ENCODE measurements at regions not wholly inside any gene's neighbourhood (a gene's known extent, or its start where the extent isn't known, plus 50 kb on each side); places are given as distances from the start of the nearest gene placed in this dataset.
A peak's percentile ranks its signal among the peaks of the same experiment; 100 is the strongest.

GRCh38 chr10:43944381-43945093, 295.9 kb upstream of the ZNF32 start:
- ATAC-seq (ENCODE audit: low FRiP score in 2 of 2) (no peak), DNase-seq (peak in 1 of 2 donors; percentile 4)
- Histone ChIP-seq H3K4me3 (no peak overlapping the region), H3K27ac (no peak overlapping the region), H3K9me3 (no peaks in the 10 kb centered on the region), H3K4me1 (peaks cover 0 to 7% (median 2%) of the 10 kb centered on the region in 4 donors), H3K36me3 (no peaks in the 10 kb centered on the region), H3K27me3 (no peaks in the 10 kb centered on the region)
- no peak for TF ChIP-seq CTCF (IDR thresholded peaks at IDR 0.05)
- TF ChIP-seq EP300 (IDR thresholded peaks at IDR 0.05): no peak
- TF ChIP-seq POLR2AphosphoS5 (IDR thresholded peaks at IDR 0.05): no peak
- no peak for TF ChIP-seq POLR2A (IDR thresholded peaks at IDR 0.05)
- WGBS, 2 donors: 47 to 60% methylated on average over 4 to 5 of the region's 5 CpGs

DNA sequence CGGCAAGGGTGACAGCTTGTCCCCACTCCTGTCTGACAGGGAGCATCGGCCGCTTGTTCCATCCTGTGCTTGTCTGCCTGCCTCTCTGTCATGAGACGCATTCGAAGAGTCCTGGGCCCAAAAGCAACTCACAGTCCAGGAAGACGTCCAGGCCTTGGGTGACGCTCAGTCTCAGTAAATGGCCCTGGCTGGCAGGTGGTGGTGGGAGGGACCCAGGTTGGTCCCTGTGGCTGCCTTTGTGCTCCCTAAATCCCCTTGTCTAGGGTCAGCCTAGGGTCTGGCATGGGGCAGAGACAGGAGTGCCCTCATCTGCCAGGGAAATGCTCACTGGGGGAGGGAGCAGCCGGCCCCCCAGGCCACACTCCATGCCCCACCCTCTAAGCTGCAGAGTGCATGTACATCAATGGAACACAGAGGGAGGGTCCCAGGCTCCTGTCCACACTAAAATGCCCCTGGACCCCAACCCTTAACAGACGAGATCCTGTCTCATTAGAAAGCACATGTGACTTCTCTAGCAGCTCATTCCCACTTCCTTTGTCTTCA, 295.2 kb upstream of the ZNF32 start:
- 68 to 71% methylated on average over 8 to 9 of the region's 9 CpGs for WGBS, 2 donors
- peak in 1 of 2 donors; percentile 17 for DNase-seq
- no peak overlapping the region for H3K4me3 ChIP-seq
- no peak overlapping the region for H3K27ac ChIP-seq
- ATAC-seq (ENCODE audit: low FRiP score in 2 of 2): no peak
- H3K36me3 ChIP-seq: no peaks in the 10 kb centered on the region
- peaks cover 0 to 7% (median 2%) of the 10 kb centered on the region in 4 donors for H3K4me1 ChIP-seq
- no peaks in the 10 kb centered on the region for H3K27me3 ChIP-seq
- TF ChIP-seq EP300 (IDR thresholded peaks at IDR 0.05): no peak
- TF ChIP-seq POLR2A (IDR thresholded peaks at IDR 0.05): no peak
- TF ChIP-seq POLR2AphosphoS5 (IDR thresholded peaks at IDR 0.05): no peak
- TF ChIP-seq CTCF (IDR thresholded peaks at IDR 0.05): no peak
- no peaks in the 10 kb centered on the region for H3K9me3 ChIP-seq

GRCh38 chr10:43943119-43943817, 294.6 kb upstream of the ZNF32 start:
- no peaks in the 10 kb centered on the region for H3K36me3 ChIP-seq
- no peaks in the 10 kb centered on the region for H3K9me3 ChIP-seq
- DNase-seq: peak in 1 of 2 donors; percentile 22
- H3K4me3 ChIP-seq: no peak overlapping the region
- no peak for ATAC-seq (ENCODE audit: low FRiP score in 2 of 2)
- H3K27me3 ChIP-seq: no peaks in the 10 kb centered on the region
- peaks cover 0 to 7% (median 2%) of the 10 kb centered on the region in 4 donors for H3K4me1 ChIP-seq
- WGBS, 2 donors: 70 to 76% methylated on average over 11 to 13 of the region's 15 CpGs
- no peak for TF ChIP-seq EP300 (IDR thresholded peaks at IDR 0.05)
- no peak for TF ChIP-seq POLR2AphosphoS5 (IDR thresholded peaks at IDR 0.05)
- no peak for TF ChIP-seq POLR2A (IDR thresholded peaks at IDR 0.05)
- TF ChIP-seq CTCF (IDR thresholded peaks at IDR 0.05): no peak
- H3K27ac ChIP-seq: no peak overlapping the region

GRCh38 chr10:43942096-43942850, 293.6 kb upstream of the ZNF32 start:
- ATAC-seq (ENCODE audit: low FRiP score in 2 of 2): no peak
- Histone ChIP-seq H3K9me3 (no peaks in the 10 kb centered on the region), H3K36me3 (no peaks in the 10 kb centered on the region), H3K4me1 (peaks cover 0 to 7% (median 2%) of the 10 kb centered on the region in 4 donors), H3K27me3 (no peaks in the 10 kb centered on the region), H3K4me3 (no peak overlapping the region), H3K27ac (no peak overlapping the region)
- no peak for DNase-seq
- no peak for TF ChIP-seq POLR2A (IDR thresholded peaks at IDR 0.05)
- no peak for TF ChIP-seq EP300 (IDR thresholded peaks at IDR 0.05)
- no peak for TF ChIP-seq POLR2AphosphoS5 (IDR thresholded peaks at IDR 0.05)
- no peak for TF ChIP-seq CTCF (IDR thresholded peaks at IDR 0.05)
- WGBS, 2 donors: 70 to 76% methylated on average over 8 to 10 of the region's 10 CpGs
